Adrenal gland (tissue), 9 donors: ENCODE measurements at regions not wholly inside any gene's neighbourhood (a gene's known extent, or its start where the extent isn't known, plus 50 kb on each side); places are given as distances from the start of the nearest gene placed in this dataset.

Source experiments
- DNase-seq, 7 donors: peaks; one replicate each; pipeline ENCODE4 v3.0.0-alpha.2; 2019 to 2020
- H3K27ac ChIP-seq, 5 donors: fragments of 200-600 bp; sonication (generic) in 4 of 5; 1 replicate in 3 of 5; 2 replicates in 2 of 5; pipeline versions ENCODE4 v1.5.1 to v1.8.0; 2016 to 2020; ENCODE audit warnings: mild to moderate bottlenecking in 1 of 5
- H3K27me3 ChIP-seq: fragments of 200-600 bp; 2 replicates; pipeline ENCODE4 v1.8.0; 2021
- H3K36me3 ChIP-seq, 2 donors: fragments of 200-600 bp; replicated peaks in 1 of 2; 1 replicate in 1 of 2; 2 replicates in 1 of 2; pipeline versions ENCODE4 v1.5.1 to v1.8.0; 2018 to 2022
- H3K4me1 ChIP-seq, 2 donors: fragments of 200-600 bp; replicated peaks in 1 of 2; 1 replicate in 1 of 2; 2 replicates in 1 of 2; pipeline versions ENCODE4 v1.5.1 to v1.8.0; 2018 to 2021
- H3K4me3 ChIP-seq, 4 donors: fragments of 200-600 bp; sonication (generic) in 3 of 4; one replicate each; pipeline ENCODE4 v1.5.1; 2016 to 2018
- H3K9me3 ChIP-seq, 3 donors: fragments of 200-600 bp; sonication (generic) in 1 of 3; replicated peaks in 1 of 3; 1 replicate in 2 of 3; 2 replicates in 1 of 3; pipeline versions ENCODE4 v1.5.1 to v1.8.0; 2016 to 2021
- POLR2A ChIP-seq, 2 donors: fragments of 450-650 bp; IDR thresholded peaks; one replicate each; pipeline ENCODE4 v1.6.1; 2017; ENCODE audit warnings: antibody characterized with exemption in 2 of 2, mild to moderate bottlenecking in 2 of 2, moderate library complexity in 1 of 2
- WGBS, 4 donors: extraction: QIAGEN DNeasy Blood & Tissue Kit in 2 of 4; methylation state at CpG; one replicate each; pipeline versions ENCODE4 v1.1.5 to v1.1.7; 2013 to 2017; 5-methylcytosine and 5-hydroxymethylcytosine counted together
- intact Hi-C, 2 donors: fragments of 100-400 bp; cut with DNase I; formaldehyde crosslinking; loops; one replicate each; pipeline versions ENCODE4 v1.14.1 to v1.15.0; 2022 to 2023
- TF ChIP-seq, protein P1 (sequence below), 6 experiments: fragments of 450-650 bp in 4 of 6; fragments of 200-600 bp in 2 of 6; sonication (generic) in 1 of 6; IDR thresholded peaks; 1 replicate in 5 of 6; 2 replicates in 1 of 6; pipeline versions ENCODE4 v1.5.1 to v1.8.0; 2016 to 2021; ENCODE audit warnings: antibody characterized with exemption in 6 of 6, mild to moderate bottlenecking in 2 of 6, moderate library complexity in 1 of 6
- donor health status: healthy with polysubstance abuse.
- donor health status: Bipolar disorder and iron deficiency.
- donor health status: DM: yes; HTN: yes; CAD: no.
- donor health status: DM: no; HTN: no; CAD: no.
- donor health status: DM: no; HTN: no; CAD: no.

GRCh38 chr1:111063595-111063994 is 76.3 kb downstream of the DRAM2 start:
- H3K27me3 ChIP-seq: no peaks in the 10 kb centered on the region
- H3K4me3 ChIP-seq: no peak overlapping the region
- intact Hi-C loops: no loop called here
- H3K36me3 ChIP-seq: no peaks in the 10 kb centered on the region
- H3K27ac ChIP-seq: no peak overlapping the region
- H3K4me1 ChIP-seq: no peaks in the 10 kb centered on the region
- TF ChIP-seq POLR2A (IDR thresholded peaks at IDR 0.05): no peak
- TF ChIP-seq, protein P1, sequence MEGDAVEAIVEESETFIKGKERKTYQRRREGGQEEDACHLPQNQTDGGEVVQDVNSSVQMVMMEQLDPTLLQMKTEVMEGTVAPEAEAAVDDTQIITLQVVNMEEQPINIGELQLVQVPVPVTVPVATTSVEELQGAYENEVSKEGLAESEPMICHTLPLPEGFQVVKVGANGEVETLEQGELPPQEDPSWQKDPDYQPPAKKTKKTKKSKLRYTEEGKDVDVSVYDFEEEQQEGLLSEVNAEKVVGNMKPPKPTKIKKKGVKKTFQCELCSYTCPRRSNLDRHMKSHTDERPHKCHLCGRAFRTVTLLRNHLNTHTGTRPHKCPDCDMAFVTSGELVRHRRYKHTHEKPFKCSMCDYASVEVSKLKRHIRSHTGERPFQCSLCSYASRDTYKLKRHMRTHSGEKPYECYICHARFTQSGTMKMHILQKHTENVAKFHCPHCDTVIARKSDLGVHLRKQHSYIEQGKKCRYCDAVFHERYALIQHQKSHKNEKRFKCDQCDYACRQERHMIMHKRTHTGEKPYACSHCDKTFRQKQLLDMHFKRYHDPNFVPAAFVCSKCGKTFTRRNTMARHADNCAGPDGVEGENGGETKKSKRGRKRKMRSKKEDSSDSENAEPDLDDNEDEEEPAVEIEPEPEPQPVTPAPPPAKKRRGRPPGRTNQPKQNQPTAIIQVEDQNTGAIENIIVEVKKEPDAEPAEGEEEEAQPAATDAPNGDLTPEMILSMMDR (IDR thresholded peaks at IDR 0.05): no peak
- H3K9me3 ChIP-seq: peaks cover 0 to 6% (median 0%) of the 10 kb centered on the region in 3 donors
- DNase-seq: no peak

- DNase-seq: no peak
- H3K4me1 ChIP-seq: no peaks in the 10 kb centered on the region
- H3K9me3 ChIP-seq: peaks cover 0 to 6% (median 0%) of the 10 kb centered on the region in 3 donors
- no peak overlapping the region for H3K27ac ChIP-seq
- no peak overlapping the region for H3K4me3 ChIP-seq
- no peaks in the 10 kb centered on the region for H3K27me3 ChIP-seq
- H3K36me3 ChIP-seq: no peaks in the 10 kb centered on the region
- no peak for TF ChIP-seq POLR2A (IDR thresholded peaks at IDR 0.05)
- TF ChIP-seq, protein P1 (IDR thresholded peaks at IDR 0.05): no peak
- intact Hi-C loops: no loop called here
- 46 to 63% (median 50%) methylated on average over 2 of the region's 2 CpGs for WGBS, 4 donors
These were observed 77.3 kb downstream of the DRAM2 start for GRCh38 chr1:111062624-111063023.

DNA sequence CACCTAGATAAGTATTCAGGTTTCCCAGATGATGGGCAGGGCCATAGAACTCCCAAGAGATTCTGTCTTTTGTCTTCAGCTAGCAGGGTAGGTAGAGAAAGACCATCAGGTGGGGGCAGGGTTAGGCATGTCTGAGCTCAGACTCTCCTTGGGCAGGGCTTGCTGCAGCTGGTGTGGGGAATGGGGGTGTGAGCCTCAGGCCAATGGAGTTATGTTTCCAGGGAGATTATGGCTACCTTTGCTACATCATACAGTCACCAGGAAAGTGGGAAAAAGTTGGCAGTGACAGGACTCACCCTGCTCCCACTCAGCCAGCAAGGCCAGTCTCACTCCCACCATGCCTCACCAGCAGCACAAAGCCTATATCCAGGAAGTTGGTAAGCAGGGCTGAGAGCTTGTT is 77.8 kb downstream of the DRAM2 start:
- Histone ChIP-seq H3K27me3 (no peaks in the 10 kb centered on the region), H3K27ac (no peak overlapping the region), H3K4me1 (no peaks in the 10 kb centered on the region), H3K9me3 (peaks cover 0 to 6% (median 0%) of the 10 kb centered on the region in 3 donors), H3K4me3 (no peak overlapping the region), H3K36me3 (no peaks in the 10 kb centered on the region)
- intact Hi-C loops: no loop called here
- no peak for DNase-seq
- TF ChIP-seq POLR2A (IDR thresholded peaks at IDR 0.05): no peak
- TF ChIP-seq, protein P1 (IDR thresholded peaks at IDR 0.05): no peak

- 85 to 90% (median 86%) methylated on average over 2 of the region's 2 CpGs for WGBS, 4 donors
- no peaks in the 10 kb centered on the region for H3K36me3 ChIP-seq
- H3K27me3 ChIP-seq: no peaks in the 10 kb centered on the region
- no peak for TF ChIP-seq POLR2A (IDR thresholded peaks at IDR 0.05)
- TF ChIP-seq, protein P1 (IDR thresholded peaks at IDR 0.05): no peak
- intact Hi-C loops: no loop called here
- H3K4me3 ChIP-seq: no peak overlapping the region
- H3K27ac ChIP-seq: no peak overlapping the region
- H3K4me1 ChIP-seq: no peaks in the 10 kb centered on the region
- no peaks in the 10 kb centered on the region for H3K9me3 ChIP-seq
- no peak for DNase-seq
These were observed 85.2 kb downstream of the DRAM2 start for GRCh38 chr1:111054656-111055055.
